ENCODE measurements at regions not wholly inside any gene's neighbourhood (a gene's known extent, or its start where the extent isn't known, plus 50 kb on each side); places are given as distances from the start of the nearest gene placed in this dataset.

DNA sequence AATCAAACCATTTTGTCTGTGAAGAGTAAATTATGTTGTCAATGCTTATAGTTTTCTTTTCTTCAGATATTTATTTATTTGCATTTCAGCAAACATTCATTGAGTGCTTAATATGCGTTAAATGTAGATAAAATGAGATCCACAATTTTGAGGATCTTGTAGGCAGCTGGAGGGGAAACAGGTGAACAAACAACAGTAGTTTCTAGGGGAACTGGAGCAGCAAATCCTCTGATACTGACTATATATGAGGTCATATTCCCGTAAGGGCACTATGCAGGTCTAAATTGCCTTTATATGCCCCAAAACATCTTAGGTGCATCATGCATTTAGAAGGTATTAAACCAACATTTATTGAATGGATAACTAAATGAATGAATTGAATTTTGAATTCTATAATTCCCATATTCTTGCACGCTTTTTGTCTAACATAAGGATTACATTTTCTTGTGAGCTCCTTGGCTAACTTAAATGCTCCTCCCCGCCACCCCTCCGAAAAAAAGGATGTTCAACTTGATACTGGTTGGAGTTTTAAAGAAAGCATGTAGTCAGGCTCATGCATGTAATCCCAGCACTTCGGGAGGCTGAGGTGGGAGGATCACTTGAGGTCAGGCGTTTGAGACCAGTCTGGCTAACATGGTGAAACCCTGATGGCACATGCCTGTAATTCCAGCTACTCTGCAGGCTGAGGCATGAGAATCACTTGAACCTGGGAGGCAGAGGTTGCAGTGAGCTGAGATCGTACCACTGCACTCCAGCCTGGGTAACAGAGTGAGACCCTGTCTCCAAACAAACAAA is 299.8 kb downstream of the TMEM38B start:
- no peak for TF ChIP-seq CTCF (IDR thresholded peaks at IDR 0.05)
- TF ChIP-seq POLR2A (IDR thresholded peaks at IDR 0.05) = no peak

Measured in Peyer's patch (tissue), 4 donors.